ENCODE measurements at regions not wholly inside any gene's neighbourhood (a gene's known extent, or its start where the extent isn't known, plus 50 kb on each side); places are given as distances from the start of the nearest gene placed in this dataset.

DNA sequence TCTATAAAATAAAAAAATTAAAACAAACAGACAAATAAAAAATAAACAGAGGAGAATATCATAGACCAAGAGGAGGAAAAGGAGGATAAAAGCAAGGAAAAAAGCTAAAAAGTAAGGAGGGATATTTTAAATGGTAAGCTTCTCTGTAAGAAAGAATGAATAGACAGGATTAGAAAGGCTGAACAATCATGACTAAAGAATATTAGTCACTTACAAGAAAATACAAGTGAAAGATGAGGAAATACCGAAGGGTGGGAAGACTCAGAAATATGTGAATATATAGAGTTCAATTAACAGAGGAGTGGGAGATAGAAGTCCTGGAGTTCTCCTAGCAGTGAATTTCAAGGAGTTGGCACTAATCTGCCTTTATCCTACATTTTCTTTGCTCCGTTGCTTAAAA lies 162.6 kb downstream of the RTL3 start:
- TF ChIP-seq, protein P1, sequence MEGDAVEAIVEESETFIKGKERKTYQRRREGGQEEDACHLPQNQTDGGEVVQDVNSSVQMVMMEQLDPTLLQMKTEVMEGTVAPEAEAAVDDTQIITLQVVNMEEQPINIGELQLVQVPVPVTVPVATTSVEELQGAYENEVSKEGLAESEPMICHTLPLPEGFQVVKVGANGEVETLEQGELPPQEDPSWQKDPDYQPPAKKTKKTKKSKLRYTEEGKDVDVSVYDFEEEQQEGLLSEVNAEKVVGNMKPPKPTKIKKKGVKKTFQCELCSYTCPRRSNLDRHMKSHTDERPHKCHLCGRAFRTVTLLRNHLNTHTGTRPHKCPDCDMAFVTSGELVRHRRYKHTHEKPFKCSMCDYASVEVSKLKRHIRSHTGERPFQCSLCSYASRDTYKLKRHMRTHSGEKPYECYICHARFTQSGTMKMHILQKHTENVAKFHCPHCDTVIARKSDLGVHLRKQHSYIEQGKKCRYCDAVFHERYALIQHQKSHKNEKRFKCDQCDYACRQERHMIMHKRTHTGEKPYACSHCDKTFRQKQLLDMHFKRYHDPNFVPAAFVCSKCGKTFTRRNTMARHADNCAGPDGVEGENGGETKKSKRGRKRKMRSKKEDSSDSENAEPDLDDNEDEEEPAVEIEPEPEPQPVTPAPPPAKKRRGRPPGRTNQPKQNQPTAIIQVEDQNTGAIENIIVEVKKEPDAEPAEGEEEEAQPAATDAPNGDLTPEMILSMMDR (IDR thresholded peaks at IDR 0.05; ENCODE audit: poor library complexity, severe bottlenecking), result no peak
- TF ChIP-seq POLR2AphosphoS5 (IDR thresholded peaks at IDR 0.05) (no peak), EP300 (conservative IDR thresholded peaks at IDR 0.05; ENCODE audit: poor library complexity, severe bottlenecking) (no peak), TAF1 (IDR thresholded peaks at IDR 0.05; ENCODE audit: low read depth) (no peak), REST (IDR thresholded peaks at IDR 0.05; ENCODE audit: borderline replicate concordance) (no peak), EZH2 (IDR thresholded peaks at IDR 0.05; ENCODE audit: borderline replicate concordance, insufficient read depth, low read length, poor library complexity, severe bottlenecking) (no peak)

Data from neural cell (in vitro differentiated cells).